Uterus (tissue), 2 donors: ENCODE measurements at regions not wholly inside any gene's neighbourhood (a gene's known extent, or its start where the extent isn't known, plus 50 kb on each side); places are given as distances from the start of the nearest gene placed in this dataset.

Experiments
- POLR2A ChIP-seq, 2 donors: fragments of 450-650 bp; IDR thresholded peaks; one replicate each; pipeline ENCODE4 v1.6.1; 2016; ENCODE audit warnings: antibody characterized with exemption in 2 of 2, mild to moderate bottlenecking in 1 of 2, moderate library complexity in 1 of 2
- TF ChIP-seq, protein P1 (sequence below), 4 experiments: fragments of 200-600 bp in 2 of 4; fragments of 450-650 bp in 2 of 4; sonication (generic) in 2 of 4; IDR thresholded peaks; one replicate each; pipeline ENCODE4 v1.5.1; 2016 to 2019; ENCODE audit warnings: antibody characterized with exemption in 4 of 4, mild to moderate bottlenecking in 2 of 4, moderate library complexity in 1 of 4

DNA sequence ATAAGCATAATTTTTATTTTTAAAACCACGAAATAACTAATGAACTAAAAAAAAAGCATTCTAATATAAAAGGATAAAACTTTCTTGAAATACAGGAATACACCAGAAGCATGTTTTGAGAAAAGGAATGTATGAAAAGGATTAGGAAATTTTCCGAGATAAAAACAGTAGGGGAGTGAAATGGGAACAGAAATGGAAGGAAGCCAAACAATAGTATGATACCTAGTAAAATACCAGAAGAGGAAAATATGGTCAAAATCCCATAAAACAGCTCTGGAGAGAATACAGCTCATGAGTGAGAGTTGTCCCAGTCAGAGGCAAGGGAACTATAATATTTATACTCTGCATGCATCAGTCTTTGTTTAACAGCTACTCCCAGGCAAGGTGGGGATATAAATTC, 1016.2 kb downstream of the SLC6A15 start:
- TF ChIP-seq, protein P1, sequence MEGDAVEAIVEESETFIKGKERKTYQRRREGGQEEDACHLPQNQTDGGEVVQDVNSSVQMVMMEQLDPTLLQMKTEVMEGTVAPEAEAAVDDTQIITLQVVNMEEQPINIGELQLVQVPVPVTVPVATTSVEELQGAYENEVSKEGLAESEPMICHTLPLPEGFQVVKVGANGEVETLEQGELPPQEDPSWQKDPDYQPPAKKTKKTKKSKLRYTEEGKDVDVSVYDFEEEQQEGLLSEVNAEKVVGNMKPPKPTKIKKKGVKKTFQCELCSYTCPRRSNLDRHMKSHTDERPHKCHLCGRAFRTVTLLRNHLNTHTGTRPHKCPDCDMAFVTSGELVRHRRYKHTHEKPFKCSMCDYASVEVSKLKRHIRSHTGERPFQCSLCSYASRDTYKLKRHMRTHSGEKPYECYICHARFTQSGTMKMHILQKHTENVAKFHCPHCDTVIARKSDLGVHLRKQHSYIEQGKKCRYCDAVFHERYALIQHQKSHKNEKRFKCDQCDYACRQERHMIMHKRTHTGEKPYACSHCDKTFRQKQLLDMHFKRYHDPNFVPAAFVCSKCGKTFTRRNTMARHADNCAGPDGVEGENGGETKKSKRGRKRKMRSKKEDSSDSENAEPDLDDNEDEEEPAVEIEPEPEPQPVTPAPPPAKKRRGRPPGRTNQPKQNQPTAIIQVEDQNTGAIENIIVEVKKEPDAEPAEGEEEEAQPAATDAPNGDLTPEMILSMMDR (IDR thresholded peaks at IDR 0.05), result no peak
- no peak for TF ChIP-seq POLR2A (IDR thresholded peaks at IDR 0.05)
